Testis (tissue), 2 donors: ENCODE measurements at regions not wholly inside any gene's neighbourhood (a gene's known extent, or its start where the extent isn't known, plus 50 kb on each side); places are given as distances from the start of the nearest gene placed in this dataset.

Source experiments
- POLR2A ChIP-seq: fragments of 450-650 bp; IDR thresholded peaks from one replicate; pipeline ENCODE4 v1.6.1; 2017; ENCODE audit warnings: antibody characterized with exemption, mild to moderate bottlenecking, moderate library complexity
- TF ChIP-seq, protein P1 (sequence below), 3 experiments: fragments of 450-650 bp in 2 of 3; fragments of 200-600 bp in 1 of 3; sonication (generic) in 1 of 3; IDR thresholded peaks; one replicate each; pipeline ENCODE4 v1.5.1; 2016 to 2019; ENCODE audit warnings: antibody characterized with exemption in 3 of 3, mild to moderate bottlenecking in 2 of 3, moderate library complexity in 1 of 3

DNA sequence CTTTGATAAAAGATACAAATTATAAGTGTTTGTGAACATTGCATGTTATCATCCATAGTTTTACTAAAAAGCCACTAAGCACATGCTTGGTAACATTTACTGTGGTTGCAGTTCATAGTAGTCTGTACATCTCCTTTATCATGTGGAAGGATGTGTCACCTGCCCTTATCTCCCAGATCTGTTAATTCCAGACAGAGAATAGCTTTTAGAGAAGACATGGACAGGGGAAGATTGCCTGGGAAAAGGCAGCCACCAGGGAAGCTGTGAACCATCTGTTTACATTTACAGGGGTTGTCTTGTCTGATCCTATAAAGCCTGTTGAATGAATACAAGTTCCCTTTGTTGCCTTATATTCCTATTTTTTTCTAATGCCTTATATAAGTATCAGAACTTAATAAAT, 396.0 kb downstream of the FAT4 start:
- TF ChIP-seq, protein P1, sequence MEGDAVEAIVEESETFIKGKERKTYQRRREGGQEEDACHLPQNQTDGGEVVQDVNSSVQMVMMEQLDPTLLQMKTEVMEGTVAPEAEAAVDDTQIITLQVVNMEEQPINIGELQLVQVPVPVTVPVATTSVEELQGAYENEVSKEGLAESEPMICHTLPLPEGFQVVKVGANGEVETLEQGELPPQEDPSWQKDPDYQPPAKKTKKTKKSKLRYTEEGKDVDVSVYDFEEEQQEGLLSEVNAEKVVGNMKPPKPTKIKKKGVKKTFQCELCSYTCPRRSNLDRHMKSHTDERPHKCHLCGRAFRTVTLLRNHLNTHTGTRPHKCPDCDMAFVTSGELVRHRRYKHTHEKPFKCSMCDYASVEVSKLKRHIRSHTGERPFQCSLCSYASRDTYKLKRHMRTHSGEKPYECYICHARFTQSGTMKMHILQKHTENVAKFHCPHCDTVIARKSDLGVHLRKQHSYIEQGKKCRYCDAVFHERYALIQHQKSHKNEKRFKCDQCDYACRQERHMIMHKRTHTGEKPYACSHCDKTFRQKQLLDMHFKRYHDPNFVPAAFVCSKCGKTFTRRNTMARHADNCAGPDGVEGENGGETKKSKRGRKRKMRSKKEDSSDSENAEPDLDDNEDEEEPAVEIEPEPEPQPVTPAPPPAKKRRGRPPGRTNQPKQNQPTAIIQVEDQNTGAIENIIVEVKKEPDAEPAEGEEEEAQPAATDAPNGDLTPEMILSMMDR (IDR thresholded peaks at IDR 0.05) = no peak
- TF ChIP-seq POLR2A = no peak
